Neuronal stem cell (in vitro differentiated cells): ENCODE measurements at regions not wholly inside any gene's neighbourhood (a gene's known extent, or its start where the extent isn't known, plus 50 kb on each side); places are given as distances from the start of the nearest gene placed in this dataset.

Source experiments
- DNase-seq: peaks from one replicate; pipeline ENCODE4 v3.0.0-alpha.2; 2013; ENCODE audit warnings: low spot score
- H2AFZ ChIP-seq: one replicate; pipeline ENCODE4 v1.6.1; 2013; ENCODE audit warnings: mild to moderate bottlenecking, low read length, inconsistent platforms
- H2AK5ac ChIP-seq: 2 replicates; pipeline ENCODE4 v1.6.1; 2013; ENCODE audit warnings: low read depth, mild to moderate bottlenecking, inconsistent platforms, low read length, moderate library complexity, mixed read lengths
- H2BK120ac ChIP-seq: 2 replicates; pipeline ENCODE4 v1.6.1; 2013; ENCODE audit warnings: low read depth, mild to moderate bottlenecking, inconsistent platforms, low read length, moderate library complexity, mixed read lengths
- H2BK12ac ChIP-seq: one replicate; pipeline ENCODE4 v1.6.1; 2013; ENCODE audit warnings: low read length, inconsistent platforms
- H2BK15ac ChIP-seq: 2 replicates; pipeline ENCODE4 v1.6.1; 2013; ENCODE audit warnings: mild to moderate bottlenecking, low read length, inconsistent platforms, mixed read lengths
- H2BK5ac ChIP-seq: one replicate; pipeline ENCODE4 v1.6.1; 2013; ENCODE audit warnings: inconsistent platforms, mild to moderate bottlenecking, low read length, moderate library complexity
- H3K14ac ChIP-seq: one replicate; pipeline ENCODE4 v1.6.1; 2013; ENCODE audit warnings: low read length, inconsistent platforms
- H3K18ac ChIP-seq: 2 replicates; pipeline ENCODE4 v1.6.1; 2013; ENCODE audit warnings: low read length, inconsistent platforms
- H3K23ac ChIP-seq: 2 replicates; pipeline ENCODE4 v1.6.1; 2013; ENCODE audit warnings: low read depth, mild to moderate bottlenecking, mixed read lengths, low read length, inconsistent platforms; ENCODE audit not compliant: poor library complexity
- H3K27ac ChIP-seq: replicated peaks from 3 replicates; pipeline ENCODE4 v1.5.1; 2013; ENCODE audit warnings: low read length, inconsistent platforms
- H3K27me3 ChIP-seq, 3 experiments: 2 replicates each; pipeline ENCODE4 v1.6.1; 2013; ENCODE audit warnings: low read length in 3 of 3, mild to moderate bottlenecking in 2 of 3, inconsistent platforms in 1 of 3, low read depth in 1 of 3, mixed read lengths in 1 of 3, moderate library complexity in 1 of 3; ENCODE audit not compliant: control insufficient read depth in 3 of 3, insufficient read depth in 3 of 3
- H3K36me3 ChIP-seq, 2 donors: replicated peaks in 1 of 2; 2 replicates each; pipeline ENCODE4 v1.6.1; 2013; ENCODE audit warnings: low read length in 2 of 2; ENCODE audit not compliant: control insufficient read depth in 2 of 2, insufficient read depth in 2 of 2
- H3K4ac ChIP-seq: 2 replicates; pipeline ENCODE4 v1.6.1; 2013; ENCODE audit warnings: inconsistent platforms, mild to moderate bottlenecking, low read length, moderate library complexity
- H3K4me1 ChIP-seq, 2 donors: 1 replicate in 1 of 2; 2 replicates in 1 of 2; pipeline ENCODE4 v1.6.1; 2013; ENCODE audit warnings: low read length in 2 of 2, low read depth in 1 of 2; ENCODE audit not compliant: control insufficient read depth in 2 of 2, insufficient read depth in 1 of 2
- H3K4me2 ChIP-seq: one replicate; pipeline ENCODE4 v1.6.1; 2013; ENCODE audit warnings: mild to moderate bottlenecking, low read length, inconsistent platforms; ENCODE audit not compliant: insufficient read depth, poor library complexity, severe bottlenecking
- H3K4me3 ChIP-seq, 2 donors: 2 replicates each; pipeline ENCODE4 v1.5.1; 2013; ENCODE audit warnings: low read length in 2 of 2, mild to moderate bottlenecking in 2 of 2, inconsistent platforms in 1 of 2, moderate library complexity in 1 of 2
- H3K79me1 ChIP-seq: one replicate; pipeline ENCODE4 v1.6.1; 2013; ENCODE audit warnings: low read depth, mild to moderate bottlenecking, inconsistent platforms, low read length, moderate library complexity
- H3K9ac ChIP-seq: one replicate; pipeline ENCODE4 v1.6.1; 2013; ENCODE audit warnings: mild to moderate bottlenecking, low read depth, low read length, inconsistent platforms; ENCODE audit not compliant: poor library complexity
- H3K9me3 ChIP-seq, 2 donors: replicated peaks in 1 of 2; 2 replicates each; pipeline versions ENCODE3 to v1.6.1; 2013; ENCODE audit warnings: low read length in 2 of 2, mild to moderate bottlenecking in 2 of 2, inconsistent platforms in 1 of 2, low read depth in 1 of 2, mixed read lengths in 1 of 2, moderate library complexity in 1 of 2; ENCODE audit not compliant: control insufficient read depth in 2 of 2, insufficient read depth in 1 of 2
- H4K8ac ChIP-seq: one replicate; pipeline ENCODE4 v1.6.1; 2013; ENCODE audit warnings: low read depth, mild to moderate bottlenecking, inconsistent platforms, low read length, moderate library complexity
- H4K91ac ChIP-seq: one replicate; pipeline ENCODE4 v1.6.1; 2013; ENCODE audit warnings: low read length, low read depth, mild to moderate bottlenecking, inconsistent platforms; ENCODE audit not compliant: poor library complexity
- WGBS, 2 donors: extraction: QIAGEN DNeasy Blood & Tissue Kit; methylation state at CpG; one replicate each; pipeline ENCODE4 v1.1.7; 2013; ENCODE audit warnings: missing lambda C conversion rate in 2 of 2, mixed read lengths in 1 of 2; ENCODE audit not compliant: insufficient read length in 2 of 2, insufficient replicate concordance in 1 of 2; ENCODE audit errors: extremely low coverage in 2 of 2; 5-methylcytosine and 5-hydroxymethylcytosine counted together

DNA sequence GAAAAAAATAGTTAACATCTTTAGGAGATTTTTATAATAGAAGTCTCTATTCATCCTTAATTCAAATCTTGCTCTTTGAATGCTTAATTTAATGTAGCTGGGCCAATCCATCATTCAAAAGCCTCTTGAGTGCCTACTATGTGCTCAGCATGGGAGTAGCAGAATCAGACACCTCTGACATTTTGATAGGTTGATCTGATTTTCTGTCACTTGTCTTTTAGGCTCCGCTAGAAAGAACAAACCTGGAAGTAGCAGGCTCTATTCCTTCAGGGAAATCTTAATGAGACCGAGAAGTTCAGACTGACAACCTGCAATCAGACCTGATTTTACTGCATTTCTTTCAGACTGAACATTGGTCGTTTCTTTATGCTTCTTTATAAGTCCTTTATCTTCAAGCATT is 588.6 kb upstream of the MANEA start:
- Histone ChIP-seq H2BK120ac (no peak overlapping the region), H3K4ac (no peak overlapping the region), H2BK15ac (no peak overlapping the region), H3K23ac (no peak overlapping the region), H3K79me1 (no peaks in the 10 kb centered on the region), H2BK12ac (no peak overlapping the region), H4K91ac (no peak overlapping the region), H3K27ac (no peak overlapping the region), H2AFZ (no peak overlapping the region), H3K18ac (no peak overlapping the region), H3K14ac (no peak overlapping the region), H2AK5ac (no peak overlapping the region), H3K36me3 (no peaks in the 10 kb centered on the region), H2BK5ac (no peak overlapping the region), H3K9me3 (no peaks in the 10 kb centered on the region), H3K4me3 (no peak overlapping the region), H4K8ac (no peak overlapping the region), H3K4me2 (no peak overlapping the region), H3K4me1 (no peaks in the 10 kb centered on the region), H3K9ac (no peak overlapping the region), H3K27me3 (no peaks in the 10 kb centered on the region)
- no CpG with 5 or more reads among the region's 3 CpGs for WGBS, 2 donors
- no peak for DNase-seq

DNA sequence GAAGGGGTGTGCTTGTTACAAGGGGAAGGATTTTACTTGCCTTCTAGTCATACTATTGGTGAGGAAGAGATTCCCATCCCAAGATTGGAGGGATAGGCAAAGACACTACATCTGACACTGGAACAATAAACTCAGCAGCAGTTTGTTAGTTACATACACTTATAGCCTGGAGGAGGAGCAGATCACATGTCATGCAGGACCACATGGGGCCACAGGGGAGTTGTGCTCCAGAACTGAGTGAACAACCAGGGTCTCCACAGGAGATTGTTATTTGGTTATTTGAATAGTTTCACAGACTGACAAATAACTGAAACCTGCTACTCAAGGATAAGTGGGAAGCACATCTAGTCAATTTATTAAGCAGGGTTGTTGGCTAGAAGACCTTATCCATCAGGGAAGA is 559.4 kb upstream of the MANEA start:
- Histone ChIP-seq H2BK12ac (no peak overlapping the region), H3K4me3 (no peak overlapping the region), H2BK5ac (no peak overlapping the region), H4K91ac (no peak overlapping the region), H2BK120ac (no peak overlapping the region), H3K27me3 (no peaks in the 10 kb centered on the region), H2BK15ac (no peak overlapping the region), H3K4me1 (no peaks in the 10 kb centered on the region), H3K18ac (no peak overlapping the region), H3K4ac (no peak overlapping the region), H4K8ac (no peak overlapping the region), H3K23ac (no peak overlapping the region), H2AK5ac (no peak overlapping the region), H3K9ac (no peak overlapping the region), H3K27ac (no peak overlapping the region), H3K36me3 (no peaks in the 10 kb centered on the region), H2AFZ (peak overlapping the region; percentile 1), H3K79me1 (no peaks in the 10 kb centered on the region), H3K14ac (no peak overlapping the region), H3K9me3 (no peaks in the 10 kb centered on the region), H3K4me2 (no peak overlapping the region)
- DNase-seq: no peak
